ENCODE measurements at regions not wholly inside any gene's neighbourhood (a gene's known extent, or its start where the extent isn't known, plus 50 kb on each side); places are given as distances from the start of the nearest gene placed in this dataset.

DNA sequence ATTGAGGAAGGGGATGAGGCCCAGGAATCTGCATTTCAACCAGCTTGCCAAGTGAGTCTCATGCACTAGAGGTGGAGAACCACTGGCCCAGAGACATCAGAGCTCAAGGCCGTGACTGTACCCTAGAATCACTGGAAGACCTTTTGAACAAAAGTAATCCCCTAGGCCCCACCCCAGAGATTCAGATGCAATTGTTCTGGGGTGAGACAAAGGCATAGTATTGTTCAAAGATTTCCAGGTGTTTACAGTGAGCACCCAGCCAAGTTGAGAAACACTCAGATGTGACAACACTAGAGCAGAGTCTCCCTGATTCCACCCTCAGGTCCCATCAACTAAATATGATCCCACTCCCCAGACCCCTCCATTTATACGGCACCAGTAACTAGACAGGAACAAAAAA is 290.3 kb upstream of the TLE3 start:
- TF ChIP-seq POLR2A (IDR thresholded peaks at IDR 0.05; ENCODE audit: low read depth) (no peak), EP300 (IDR thresholded peaks at IDR 0.05) (no peak), POLR2AphosphoS5 (IDR thresholded peaks at IDR 0.05) (no peak)
- TF ChIP-seq, protein P1, sequence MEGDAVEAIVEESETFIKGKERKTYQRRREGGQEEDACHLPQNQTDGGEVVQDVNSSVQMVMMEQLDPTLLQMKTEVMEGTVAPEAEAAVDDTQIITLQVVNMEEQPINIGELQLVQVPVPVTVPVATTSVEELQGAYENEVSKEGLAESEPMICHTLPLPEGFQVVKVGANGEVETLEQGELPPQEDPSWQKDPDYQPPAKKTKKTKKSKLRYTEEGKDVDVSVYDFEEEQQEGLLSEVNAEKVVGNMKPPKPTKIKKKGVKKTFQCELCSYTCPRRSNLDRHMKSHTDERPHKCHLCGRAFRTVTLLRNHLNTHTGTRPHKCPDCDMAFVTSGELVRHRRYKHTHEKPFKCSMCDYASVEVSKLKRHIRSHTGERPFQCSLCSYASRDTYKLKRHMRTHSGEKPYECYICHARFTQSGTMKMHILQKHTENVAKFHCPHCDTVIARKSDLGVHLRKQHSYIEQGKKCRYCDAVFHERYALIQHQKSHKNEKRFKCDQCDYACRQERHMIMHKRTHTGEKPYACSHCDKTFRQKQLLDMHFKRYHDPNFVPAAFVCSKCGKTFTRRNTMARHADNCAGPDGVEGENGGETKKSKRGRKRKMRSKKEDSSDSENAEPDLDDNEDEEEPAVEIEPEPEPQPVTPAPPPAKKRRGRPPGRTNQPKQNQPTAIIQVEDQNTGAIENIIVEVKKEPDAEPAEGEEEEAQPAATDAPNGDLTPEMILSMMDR (IDR thresholded peaks at IDR 0.05), result no peak
